Upper lobe of right lung (tissue), 1 donor: ENCODE measurements at regions not wholly inside any gene's neighbourhood (a gene's known extent, or its start where the extent isn't known, plus 50 kb on each side); places are given as distances from the start of the nearest gene placed in this dataset.

Experiments
- ATAC-seq: fragments of 200-7000 bp; cut with Tn5 transposase; one replicate; pipeline ENCODE4 v1.9.1; 2020; ENCODE audit warnings: mild to moderate bottlenecking, moderate library complexity
- DNase-seq: peaks from one replicate; pipeline ENCODE4 v3.0.0-alpha.2; 2020
- H3K27ac ChIP-seq: fragments of 200-600 bp; one replicate; pipeline ENCODE4 v1.8.0; 2022
- H3K27me3 ChIP-seq: fragments of 200-600 bp; one replicate; pipeline ENCODE4 v1.8.0; 2022; ENCODE audit warnings: mild to moderate bottlenecking
- H3K36me3 ChIP-seq: fragments of 200-600 bp; one replicate; pipeline ENCODE4 v1.8.0; 2022
- H3K4me1 ChIP-seq: fragments of 200-600 bp; one replicate; pipeline ENCODE4 v1.8.0; 2022
- H3K4me3 ChIP-seq: fragments of 200-600 bp; one replicate; pipeline ENCODE4 v1.8.0; 2022; ENCODE audit warnings: mild to moderate bottlenecking
- H3K9me3 ChIP-seq: fragments of 200-600 bp; one replicate; pipeline ENCODE4 v1.8.0; 2022
- CTCF ChIP-seq: fragments of 200-600 bp; IDR thresholded peaks from one replicate; pipeline ENCODE4 v1.8.0; 2022; ENCODE audit warnings: antibody characterized with exemption
- intact Hi-C: fragments of 100-400 bp; cut with DNase I; formaldehyde crosslinking; loops from one replicate; pipeline ENCODE4 v1.11.0; 2022
- donor health status: DM: no; HTN: yes; CAD: no; lungs with severe emphysema.

- no peaks in the 10 kb centered on the region for H3K9me3 ChIP-seq
- DNase-seq (no peak), ATAC-seq (no peak)
- TF ChIP-seq CTCF: no peak
- no peaks in the 10 kb centered on the region for H3K27me3 ChIP-seq
- intact Hi-C loops: no loop called here
- H3K4me3 ChIP-seq: no peak overlapping the region
- no peak overlapping the region for H3K27ac ChIP-seq
- H3K36me3 ChIP-seq: no peaks in the 10 kb centered on the region
- no peaks in the 10 kb centered on the region for H3K4me1 ChIP-seq
These were observed 205.1 kb downstream of the PDHA2 start for GRCh38 chr4:96044971-96045370.

GRCh38 chr4:96052827-96053226 is 212.9 kb downstream of the PDHA2 start:
- ATAC-seq (no peak), DNase-seq (no peak)
- Histone ChIP-seq H3K27ac (no peak overlapping the region), H3K9me3 (no peaks in the 10 kb centered on the region), H3K27me3 (no peaks in the 10 kb centered on the region), H3K4me3 (no peak overlapping the region), H3K36me3 (no peaks in the 10 kb centered on the region), H3K4me1 (no peaks in the 10 kb centered on the region)
- TF ChIP-seq CTCF: no peak
- intact Hi-C loops: no loop called here

GRCh38 chr4:96056346-96056934 is 216.5 kb downstream of the PDHA2 start:
- Histone ChIP-seq H3K36me3 (no peaks in the 10 kb centered on the region), H3K27me3 (no peaks in the 10 kb centered on the region), H3K4me3 (no peak overlapping the region), H3K4me1 (no peaks in the 10 kb centered on the region), H3K27ac (no peak overlapping the region), H3K9me3 (no peaks in the 10 kb centered on the region)
- TF ChIP-seq CTCF: no peak
- ATAC-seq (no peak), DNase-seq (no peak)
- intact Hi-C loops: no loop called here

- no peak for DNase-seq
- H3K4me3 ChIP-seq: no peak overlapping the region
These were observed 223.7 kb downstream of the PDHA2 start for GRCh38 chr4:96063639-96064038.

GRCh38 chr4:96073461-96073860 is 233.6 kb downstream of the PDHA2 start:
- H3K27me3 ChIP-seq: no peaks in the 10 kb centered on the region
- intact Hi-C loops: no loop called here
- H3K9me3 ChIP-seq: no peaks in the 10 kb centered on the region
- no peak overlapping the region for H3K4me3 ChIP-seq
- H3K4me1 ChIP-seq: no peaks in the 10 kb centered on the region
- H3K27ac ChIP-seq: no peak overlapping the region
- H3K36me3 ChIP-seq: no peaks in the 10 kb centered on the region
- DNase-seq: no peak
- TF ChIP-seq CTCF: no peak
- ATAC-seq: no peak

More at GRCh38 chr4:96063639-96064038, 223.7 kb downstream of the PDHA2 start:
- TF ChIP-seq CTCF: no peak
- intact Hi-C loops: no loop called here
- no peak for ATAC-seq
- no peaks in the 10 kb centered on the region for H3K4me1 ChIP-seq
- no peaks in the 10 kb centered on the region for H3K9me3 ChIP-seq
- no peaks in the 10 kb centered on the region for H3K36me3 ChIP-seq
- H3K27me3 ChIP-seq: no peaks in the 10 kb centered on the region
- no peak overlapping the region for H3K27ac ChIP-seq

- Histone ChIP-seq H3K36me3 (no peaks in the 10 kb centered on the region), H3K4me1 (no peaks in the 10 kb centered on the region), H3K27ac (no peak overlapping the region), H3K4me3 (no peak overlapping the region), H3K27me3 (no peaks in the 10 kb centered on the region), H3K9me3 (no peaks in the 10 kb centered on the region)
- intact Hi-C loops: no loop called here
- ATAC-seq (no peak), DNase-seq (no peak)
- TF ChIP-seq CTCF: no peak
These were observed 252.3 kb downstream of the PDHA2 start for GRCh38 chr4:96092151-96092705.
